ENCODE measurements at regions not wholly inside any gene's neighbourhood (a gene's known extent, or its start where the extent isn't known, plus 50 kb on each side); places are given as distances from the start of the nearest gene placed in this dataset.

- TF ChIP-seq, protein P1, sequence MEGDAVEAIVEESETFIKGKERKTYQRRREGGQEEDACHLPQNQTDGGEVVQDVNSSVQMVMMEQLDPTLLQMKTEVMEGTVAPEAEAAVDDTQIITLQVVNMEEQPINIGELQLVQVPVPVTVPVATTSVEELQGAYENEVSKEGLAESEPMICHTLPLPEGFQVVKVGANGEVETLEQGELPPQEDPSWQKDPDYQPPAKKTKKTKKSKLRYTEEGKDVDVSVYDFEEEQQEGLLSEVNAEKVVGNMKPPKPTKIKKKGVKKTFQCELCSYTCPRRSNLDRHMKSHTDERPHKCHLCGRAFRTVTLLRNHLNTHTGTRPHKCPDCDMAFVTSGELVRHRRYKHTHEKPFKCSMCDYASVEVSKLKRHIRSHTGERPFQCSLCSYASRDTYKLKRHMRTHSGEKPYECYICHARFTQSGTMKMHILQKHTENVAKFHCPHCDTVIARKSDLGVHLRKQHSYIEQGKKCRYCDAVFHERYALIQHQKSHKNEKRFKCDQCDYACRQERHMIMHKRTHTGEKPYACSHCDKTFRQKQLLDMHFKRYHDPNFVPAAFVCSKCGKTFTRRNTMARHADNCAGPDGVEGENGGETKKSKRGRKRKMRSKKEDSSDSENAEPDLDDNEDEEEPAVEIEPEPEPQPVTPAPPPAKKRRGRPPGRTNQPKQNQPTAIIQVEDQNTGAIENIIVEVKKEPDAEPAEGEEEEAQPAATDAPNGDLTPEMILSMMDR (IDR thresholded peaks at IDR 0.05): no peak
- no peak for TF ChIP-seq ZFX (IDR thresholded peaks at IDR 0.05; ENCODE audit: borderline replicate concordance)
Observed at GRCh38 chr5:73242735-73243134, 69.7 kb downstream of the TMEM174 start.

All from 22Rv1 (cell line).